HG03457 (cell line): ENCODE measurements at regions not wholly inside any gene's neighbourhood (a gene's known extent, or its start where the extent isn't known, plus 50 kb on each side); places are given as distances from the start of the nearest gene placed in this dataset.

Source experiments
- ATAC-seq: cut with Tn5 transposase; IDR thresholded peaks from one replicate; pipeline ENCODE4 v1.9.1; 2021; ENCODE audit warnings: moderate number of reproducible peaks; ENCODE audit not compliant: unreplicated experiment

DNA sequence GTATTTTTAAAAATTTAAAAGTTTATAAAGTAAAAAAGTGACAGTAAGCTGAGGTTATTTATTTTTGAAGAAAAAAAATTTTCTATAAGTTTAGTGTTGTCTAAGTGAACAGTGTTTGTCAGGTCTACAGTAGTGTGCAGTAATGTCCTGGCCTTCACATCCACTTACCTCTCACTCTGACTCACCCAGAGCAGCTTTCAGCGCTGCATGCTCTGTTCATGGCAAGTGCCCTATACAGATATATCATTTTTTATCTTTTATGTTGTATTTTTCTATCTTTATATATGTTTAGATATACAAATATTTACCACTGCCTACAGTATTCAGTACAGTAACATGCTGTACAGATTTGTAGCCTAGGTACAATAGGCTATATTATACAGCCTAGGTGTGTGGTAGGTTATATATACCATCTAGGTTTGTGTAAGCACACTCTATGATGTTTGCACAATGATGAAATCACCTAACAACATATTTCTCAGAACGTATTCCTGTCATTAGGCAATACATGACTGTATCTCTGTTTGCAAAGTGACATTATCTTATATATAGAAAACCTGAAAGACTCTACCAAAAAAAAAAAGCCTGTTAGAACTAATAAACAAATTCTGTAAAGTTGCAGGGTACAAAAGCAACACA lies 75.9 kb upstream of the TMC3 start:
- no peak for ATAC-seq

DNA sequence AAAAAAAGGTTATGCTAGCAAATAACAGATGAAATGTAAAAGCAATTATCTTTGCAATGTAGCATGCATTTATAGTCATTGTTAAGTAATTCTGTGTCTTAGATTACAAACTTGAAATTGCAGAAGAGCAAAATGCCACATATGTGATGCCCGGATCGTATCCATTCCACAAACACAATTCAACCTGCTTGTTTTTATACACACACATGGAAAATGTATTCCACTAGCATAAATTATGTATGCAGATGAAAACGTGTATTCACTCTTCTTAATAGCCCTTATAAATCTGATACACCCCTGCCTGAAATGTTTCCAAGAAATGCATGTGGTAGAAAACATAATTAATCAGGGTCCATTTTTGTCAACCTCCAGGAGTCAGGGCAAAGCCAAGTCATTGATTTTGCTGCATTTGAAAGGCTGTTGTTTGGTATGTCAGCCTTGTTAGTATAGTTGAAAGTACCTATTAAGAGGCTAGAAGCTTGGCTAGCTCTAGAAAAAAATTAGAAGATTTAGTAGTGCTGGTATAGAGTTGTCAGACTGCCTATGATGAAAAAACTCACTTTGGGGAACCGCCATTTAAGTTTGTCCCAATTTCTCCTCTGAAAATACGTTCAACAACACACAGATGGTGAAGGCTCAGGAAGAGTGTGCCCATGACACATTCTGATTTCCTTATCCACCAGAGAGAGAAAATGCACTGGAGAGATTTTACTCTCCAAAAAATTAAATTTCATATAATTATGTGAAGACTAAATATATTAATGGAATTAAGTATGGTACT lies 69.2 kb upstream of the TMC3 start:
- no peak for ATAC-seq

DNA sequence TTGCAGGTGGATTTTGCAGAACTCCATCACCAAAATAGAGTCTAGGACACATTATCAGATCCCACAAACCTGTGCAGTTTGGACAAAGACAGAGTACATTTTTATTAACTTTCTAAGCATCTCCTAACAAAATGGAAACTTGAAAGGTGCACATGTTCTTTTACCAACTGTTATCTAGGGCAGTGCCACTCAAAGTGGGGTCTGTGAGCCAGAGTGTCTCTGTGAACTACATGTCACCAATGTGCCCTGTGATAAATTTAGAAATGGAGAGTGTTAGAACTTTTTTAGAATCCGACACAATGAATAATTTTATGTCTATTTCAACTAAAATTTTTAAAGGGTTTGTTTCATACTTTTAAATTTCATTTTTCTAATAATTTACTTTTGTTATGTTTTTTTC lies 68.4 kb upstream of the TMC3 start:
- no peak for ATAC-seq

DNA sequence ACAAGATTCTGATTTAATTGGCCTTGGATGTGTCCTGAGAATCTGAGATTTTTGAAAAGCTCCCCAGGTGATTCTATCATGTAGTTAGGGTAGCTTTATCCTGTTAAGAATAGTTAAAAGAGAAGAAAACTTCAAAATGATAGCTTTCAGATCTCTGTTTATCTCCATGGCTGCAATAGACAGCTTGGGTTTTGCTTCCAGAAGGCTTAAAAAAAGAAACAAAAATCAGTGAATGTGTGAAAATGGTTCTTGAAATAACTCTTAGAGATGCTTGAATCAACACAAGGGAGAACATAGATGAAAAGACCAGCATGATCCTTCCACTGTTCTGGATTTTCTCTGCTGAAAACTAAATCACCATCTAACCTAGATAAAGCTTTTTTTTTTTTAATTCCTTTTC lies 60.8 kb upstream of the TMC3 start:
- no peak for ATAC-seq

DNA sequence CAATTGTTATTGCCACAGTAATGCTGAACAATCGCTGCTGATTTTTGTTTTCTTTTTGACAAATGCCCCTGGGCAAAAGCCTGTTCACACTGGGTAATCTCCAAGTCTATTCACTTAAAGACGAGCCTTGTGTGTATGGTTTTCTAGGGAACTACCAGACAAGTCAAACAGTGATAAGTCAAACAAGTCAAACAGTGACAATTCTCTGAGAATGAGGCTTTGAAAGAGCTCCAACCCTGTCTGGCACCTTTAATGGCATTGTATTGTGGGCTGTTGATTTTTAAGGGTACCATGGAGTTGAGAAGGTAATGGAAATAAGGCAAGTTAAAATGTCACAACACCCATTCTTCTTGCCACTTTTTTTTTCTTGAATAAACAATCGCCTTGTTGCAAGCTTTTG lies 59.4 kb upstream of the TMC3 start:
- no peak for ATAC-seq

DNA sequence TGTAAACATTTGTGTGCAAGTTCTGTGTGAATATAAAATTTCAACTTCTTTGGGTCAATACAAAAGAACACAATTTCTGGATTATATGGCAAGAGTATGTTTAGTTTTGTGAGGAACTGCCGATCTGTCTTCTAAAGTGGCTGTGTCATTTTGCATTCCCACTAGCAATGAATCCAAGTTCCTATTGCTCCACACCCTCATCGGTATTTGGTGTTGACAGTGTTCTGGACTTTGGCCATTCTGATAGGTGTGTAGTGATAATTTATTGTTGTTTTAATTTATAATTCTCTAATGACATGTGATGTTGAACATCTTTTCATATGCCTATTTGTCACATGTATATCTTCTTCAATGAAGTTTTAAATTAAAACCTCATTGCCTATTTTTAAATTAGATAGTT lies 58.2 kb upstream of the TMC3 start:
- ATAC-seq, result no peak

DNA sequence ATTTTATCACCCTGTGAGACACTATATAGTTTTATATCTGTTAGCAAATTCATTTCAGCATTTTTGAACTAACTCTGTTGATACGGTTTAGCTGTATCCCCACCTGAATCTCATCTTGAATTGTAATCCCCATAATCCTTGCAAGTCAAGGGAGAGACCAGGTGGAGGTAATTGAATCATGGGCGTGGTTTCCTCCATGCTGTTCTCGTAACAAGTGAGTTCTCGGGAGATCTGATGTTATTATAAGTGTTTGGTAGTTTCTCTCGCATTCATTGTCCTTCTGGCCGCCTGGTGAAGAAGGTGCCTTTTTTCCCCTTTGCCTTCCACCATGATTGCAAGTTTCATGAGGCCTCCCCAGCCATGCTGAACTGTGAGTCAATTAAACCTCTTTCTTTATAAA lies 53.2 kb upstream of the TMC3 start:
- no peak for ATAC-seq

DNA sequence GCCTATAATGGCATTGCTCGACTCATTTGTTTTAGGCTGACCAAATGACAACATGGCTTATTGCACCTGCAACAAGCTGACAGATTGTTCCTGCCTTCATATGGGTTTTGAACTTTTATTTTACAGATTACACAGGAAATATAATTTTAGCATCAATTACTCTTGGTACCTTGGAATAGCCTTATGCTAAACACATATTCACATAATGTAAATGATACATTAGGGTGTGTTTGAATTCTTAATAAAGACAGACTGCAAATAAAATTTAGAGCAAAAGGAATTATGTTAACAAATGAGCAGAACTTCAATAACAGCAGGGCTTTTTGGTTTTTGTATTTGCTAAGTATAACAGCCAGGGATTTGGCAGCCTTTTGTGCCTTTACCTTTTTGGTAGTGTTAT lies 51.9 kb upstream of the TMC3 start:
- ATAC-seq, result no peak
